GM12891 (cell line): ENCODE measurements at regions not wholly inside any gene's neighbourhood (a gene's known extent, or its start where the extent isn't known, plus 50 kb on each side); places are given as distances from the start of the nearest gene placed in this dataset.

Experiments
- POLR2A ChIP-seq: IDR thresholded peaks from 2 replicates; pipeline ENCODE4 v1.6.1; 2011; ENCODE audit warnings: low read depth, low read length, control low read depth
- POLR2AphosphoS5 ChIP-seq: IDR thresholded peaks from 2 replicates; pipeline ENCODE4 v1.6.1; 2011; ENCODE audit warnings: low read depth, low read length, control low read depth
- SPI1 ChIP-seq: IDR thresholded peaks from 2 replicates; pipeline ENCODE4 v1.6.1; 2011; ENCODE audit warnings: low read depth, low read length, control low read depth

DNA sequence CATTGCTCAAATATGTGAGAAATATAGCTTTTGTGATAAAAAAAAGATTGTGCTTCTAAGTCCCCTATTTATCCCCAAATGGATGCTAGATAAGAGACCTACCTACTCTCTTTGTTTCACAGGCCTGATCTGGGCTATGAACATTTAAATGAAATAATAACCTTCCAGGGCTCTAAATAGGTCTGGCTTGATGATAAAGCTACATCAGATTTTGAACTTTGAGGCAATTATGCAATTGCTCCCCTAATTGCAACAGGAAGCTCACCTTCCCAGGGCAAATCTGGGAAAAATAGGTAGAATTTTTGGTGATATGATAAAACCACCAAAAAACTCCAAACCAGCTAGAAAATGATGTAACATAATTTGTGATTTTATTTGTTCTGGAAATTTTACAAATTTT lies 624.5 kb downstream of the PKHD1 start:
- no peak for TF ChIP-seq POLR2AphosphoS5
- no peak for TF ChIP-seq SPI1
- TF ChIP-seq POLR2A, result no peak
